ENCODE measurements at regions not wholly inside any gene's neighbourhood (a gene's known extent, or its start where the extent isn't known, plus 50 kb on each side); places are given as distances from the start of the nearest gene placed in this dataset.

DNA sequence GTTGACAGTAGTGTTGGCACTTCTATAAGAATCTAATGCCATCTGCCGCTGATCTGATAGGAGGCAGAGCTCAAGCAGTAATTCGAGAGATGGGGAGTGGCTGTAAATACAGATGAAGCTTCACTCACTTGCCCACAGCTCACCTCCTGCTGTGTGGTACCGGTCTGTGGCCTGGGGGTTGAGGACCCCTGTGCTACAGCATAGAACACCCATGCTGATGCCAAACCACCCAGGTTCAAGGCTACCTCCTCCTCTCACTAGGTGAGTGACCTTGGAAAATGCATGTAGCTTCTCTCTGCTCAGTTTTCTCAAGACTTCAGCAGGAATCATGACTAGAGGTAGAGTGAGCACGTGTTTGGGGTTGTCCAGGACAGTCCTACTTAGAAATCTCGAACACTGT, 263.4 kb downstream of the SH3BP4 start:
- no peak overlapping the region for H2BK5ac ChIP-seq (ENCODE audit: low read length)
- no peak overlapping the region for H4K91ac ChIP-seq (ENCODE audit: low read depth, low read length, poor library complexity)
- no peak overlapping the region for H3K4me3 ChIP-seq (ENCODE audit: low read length in 2 of 2)
- DNase-seq (ENCODE audit: low spot score), result no peak
- H4K8ac ChIP-seq (ENCODE audit: low read depth, low read length), result no peak overlapping the region
- no CpG with 5 or more reads among the region's 5 CpGs for WGBS, 2 donors (ENCODE audit: extremely low coverage in 2 of 2, insufficient read length in 2 of 2, insufficient replicate concordance in 1 of 2)
- H3K27me3 ChIP-seq (ENCODE audit: control insufficient read depth in 3 of 3, insufficient read depth in 3 of 3, low read depth in 1 of 3, low read length in 3 of 3), result peaks cover 0 to 4% (median 0%) of the 10 kb centered on the region in 3 experiments
- no peak overlapping the region for H2BK12ac ChIP-seq (ENCODE audit: low read length)
- no peak overlapping the region for H3K18ac ChIP-seq (ENCODE audit: low read length)
- no peaks in the 10 kb centered on the region for H3K9me3 ChIP-seq (replicated peaks in 1 of 2; ENCODE audit: control insufficient read depth in 2 of 2, insufficient read depth in 1 of 2, low read depth in 1 of 2, low read length in 2 of 2)
- no peak overlapping the region for H3K4me2 ChIP-seq (ENCODE audit: insufficient read depth, low read length, poor library complexity, severe bottlenecking)
- H2AK5ac ChIP-seq (ENCODE audit: low read depth, low read length), result no peak overlapping the region
- H3K9ac ChIP-seq (ENCODE audit: low read depth, low read length, poor library complexity), result no peak overlapping the region
- H2AFZ ChIP-seq (ENCODE audit: low read length), result no peak overlapping the region
- no peak overlapping the region for H3K4ac ChIP-seq (ENCODE audit: low read length)
- H2BK15ac ChIP-seq (ENCODE audit: low read length), result no peak overlapping the region
- H3K79me1 ChIP-seq (ENCODE audit: low read depth, low read length), result no peaks in the 10 kb centered on the region
- H2BK120ac ChIP-seq (ENCODE audit: low read depth, low read length), result no peak overlapping the region
- no peaks in the 10 kb centered on the region for H3K36me3 ChIP-seq (replicated peaks in 1 of 2; ENCODE audit: control insufficient read depth in 2 of 2, insufficient read depth in 2 of 2, low read length in 2 of 2)
- H3K27ac ChIP-seq (replicated peaks; ENCODE audit: low read length), result no peak overlapping the region
- no peak overlapping the region for H3K14ac ChIP-seq (ENCODE audit: low read length)
- H3K23ac ChIP-seq (ENCODE audit: low read depth, low read length, poor library complexity), result no peak overlapping the region
- peaks cover 4% of the 10 kb centered on the region in 2 donors for H3K4me1 ChIP-seq (ENCODE audit: control insufficient read depth in 2 of 2, insufficient read depth in 1 of 2, low read depth in 1 of 2, low read length in 2 of 2)

DNA sequence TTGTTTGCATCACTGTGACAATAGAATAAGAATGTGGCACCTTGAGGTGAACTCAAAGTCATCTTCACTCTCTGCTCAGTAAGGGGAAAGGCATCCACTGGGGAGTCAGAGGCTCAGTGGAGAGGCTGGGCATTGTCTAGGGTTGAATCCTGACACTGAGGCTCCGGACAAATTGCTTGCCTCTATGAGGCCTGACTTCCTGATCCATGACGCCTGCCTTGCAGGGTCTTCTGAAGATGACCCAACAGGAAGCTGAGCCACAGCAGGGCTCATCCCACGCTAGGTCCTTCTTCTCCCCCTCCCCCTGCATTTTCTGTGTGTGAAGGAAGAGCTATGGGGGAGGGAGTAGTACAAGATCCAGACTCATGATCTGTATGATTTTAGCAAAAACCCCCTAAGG, 265.1 kb downstream of the SH3BP4 start:
- H3K9me3 ChIP-seq (replicated peaks in 1 of 2; ENCODE audit: control insufficient read depth in 2 of 2, insufficient read depth in 1 of 2, low read depth in 1 of 2, low read length in 2 of 2), result no peaks in the 10 kb centered on the region
- no peak overlapping the region for H3K9ac ChIP-seq (ENCODE audit: low read depth, low read length, poor library complexity)
- no peak overlapping the region for H3K14ac ChIP-seq (ENCODE audit: low read length)
- peaks cover 4% of the 10 kb centered on the region in 2 donors for H3K4me1 ChIP-seq (ENCODE audit: control insufficient read depth in 2 of 2, insufficient read depth in 1 of 2, low read depth in 1 of 2, low read length in 2 of 2)
- no peak overlapping the region for H2BK5ac ChIP-seq (ENCODE audit: low read length)
- H2BK12ac ChIP-seq (ENCODE audit: low read length), result no peak overlapping the region
- no peaks in the 10 kb centered on the region for H3K79me1 ChIP-seq (ENCODE audit: low read depth, low read length)
- WGBS, 2 donors (ENCODE audit: extremely low coverage in 2 of 2, insufficient read length in 2 of 2, insufficient replicate concordance in 1 of 2), result no CpG with 5 or more reads among the region's 3 CpGs
- H4K8ac ChIP-seq (ENCODE audit: low read depth, low read length), result no peak overlapping the region
- no peak overlapping the region for H3K23ac ChIP-seq (ENCODE audit: low read depth, low read length, poor library complexity)
- no peak overlapping the region for H3K18ac ChIP-seq (ENCODE audit: low read length)
- no peak overlapping the region for H2BK15ac ChIP-seq (ENCODE audit: low read length)
- no peak overlapping the region for H3K4ac ChIP-seq (ENCODE audit: low read length)
- H3K27me3 ChIP-seq (ENCODE audit: control insufficient read depth in 3 of 3, insufficient read depth in 3 of 3, low read depth in 1 of 3, low read length in 3 of 3), result peaks cover 0 to 4% (median 0%) of the 10 kb centered on the region in 3 experiments
- no peak overlapping the region for H3K4me2 ChIP-seq (ENCODE audit: insufficient read depth, low read length, poor library complexity, severe bottlenecking)
- H3K4me3 ChIP-seq (ENCODE audit: low read length in 2 of 2), result no peak overlapping the region
- H3K36me3 ChIP-seq (replicated peaks in 1 of 2; ENCODE audit: control insufficient read depth in 2 of 2, insufficient read depth in 2 of 2, low read length in 2 of 2), result no peaks in the 10 kb centered on the region
- no peak for DNase-seq (ENCODE audit: low spot score)
- no peak overlapping the region for H2AK5ac ChIP-seq (ENCODE audit: low read depth, low read length)
- H2AFZ ChIP-seq (ENCODE audit: low read length), result no peak overlapping the region
- no peak overlapping the region for H4K91ac ChIP-seq (ENCODE audit: low read depth, low read length, poor library complexity)
- no peak overlapping the region for H2BK120ac ChIP-seq (ENCODE audit: low read depth, low read length)
- H3K27ac ChIP-seq (replicated peaks; ENCODE audit: low read length), result no peak overlapping the region

DNA sequence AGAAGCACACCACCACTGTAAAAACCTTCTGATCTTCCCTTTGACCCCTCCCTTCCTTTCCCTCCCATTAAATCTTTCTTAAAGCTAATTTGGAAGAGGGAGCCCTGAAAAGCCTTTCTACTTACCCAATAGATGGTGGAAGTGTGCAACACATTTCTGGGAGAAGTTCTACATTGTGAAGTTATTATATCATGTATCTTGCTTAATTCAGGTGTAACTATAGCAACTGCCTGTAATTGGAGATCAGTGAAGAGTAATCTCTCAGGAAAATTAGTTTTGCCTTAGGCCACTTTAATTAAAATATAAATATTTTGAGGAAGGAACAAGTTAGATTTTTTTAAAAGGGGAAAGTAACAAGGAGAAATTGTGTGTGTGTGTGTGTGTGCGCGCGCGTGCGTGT, 266.0 kb downstream of the SH3BP4 start:
- no CpG with 5 or more reads among the region's 5 CpGs for WGBS, 2 donors (ENCODE audit: extremely low coverage in 2 of 2, insufficient read length in 2 of 2, insufficient replicate concordance in 1 of 2)
- Histone ChIP-seq H4K8ac (ENCODE audit: low read depth, low read length) (no peak overlapping the region), H3K4me1 (ENCODE audit: control insufficient read depth in 2 of 2, insufficient read depth in 1 of 2, low read depth in 1 of 2, low read length in 2 of 2) (peaks cover 4% of the 10 kb centered on the region in 2 donors), H3K79me1 (ENCODE audit: low read depth, low read length) (no peaks in the 10 kb centered on the region), H2BK15ac (ENCODE audit: low read length) (no peak overlapping the region), H3K4me3 (ENCODE audit: low read length in 2 of 2) (no peak overlapping the region), H3K36me3 (replicated peaks in 1 of 2; ENCODE audit: control insufficient read depth in 2 of 2, insufficient read depth in 2 of 2, low read length in 2 of 2) (no peaks in the 10 kb centered on the region), H3K9ac (ENCODE audit: low read depth, low read length, poor library complexity) (no peak overlapping the region), H2BK5ac (ENCODE audit: low read length) (no peak overlapping the region), H3K23ac (ENCODE audit: low read depth, low read length, poor library complexity) (no peak overlapping the region), H2AFZ (ENCODE audit: low read length) (no peak overlapping the region), H3K27ac (replicated peaks; ENCODE audit: low read length) (no peak overlapping the region), H4K91ac (ENCODE audit: low read depth, low read length, poor library complexity) (no peak overlapping the region), H3K9me3 (replicated peaks in 1 of 2; ENCODE audit: control insufficient read depth in 2 of 2, insufficient read depth in 1 of 2, low read depth in 1 of 2, low read length in 2 of 2) (no peaks in the 10 kb centered on the region), H3K18ac (ENCODE audit: low read length) (no peak overlapping the region), H2BK120ac (ENCODE audit: low read depth, low read length) (no peak overlapping the region), H2AK5ac (ENCODE audit: low read depth, low read length) (no peak overlapping the region), H3K27me3 (ENCODE audit: control insufficient read depth in 3 of 3, insufficient read depth in 3 of 3, low read depth in 1 of 3, low read length in 3 of 3) (no peaks in the 10 kb centered on the region), H3K4ac (ENCODE audit: low read length) (no peak overlapping the region), H3K4me2 (ENCODE audit: insufficient read depth, low read length, poor library complexity, severe bottlenecking) (no peak overlapping the region), H3K14ac (ENCODE audit: low read length) (no peak overlapping the region), H2BK12ac (ENCODE audit: low read length) (no peak overlapping the region)
- no peak for DNase-seq (ENCODE audit: low spot score)

DNA sequence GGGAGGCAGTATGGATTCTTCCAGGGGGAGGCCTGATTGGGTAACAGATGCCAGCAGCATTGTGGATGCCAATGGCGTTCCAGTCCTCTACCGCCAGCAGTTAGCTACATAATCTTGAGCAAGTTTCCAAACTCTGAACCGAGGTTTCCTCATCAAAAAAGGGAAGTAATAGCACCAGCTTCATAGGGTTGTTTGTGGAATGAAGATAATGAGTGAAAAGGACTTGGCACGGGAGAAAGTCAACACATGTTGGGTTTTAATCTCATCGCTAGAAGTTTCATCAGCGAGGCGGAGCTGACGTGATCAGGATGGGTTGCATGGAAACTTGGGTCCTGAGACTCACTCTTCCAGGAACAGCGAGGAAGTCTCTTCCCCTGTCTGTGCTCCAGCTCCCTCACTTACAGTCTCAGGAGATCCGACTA, 266.7 kb downstream of the SH3BP4 start:
- Histone ChIP-seq H3K27me3 (ENCODE audit: control insufficient read depth in 3 of 3, insufficient read depth in 3 of 3, low read depth in 1 of 3, low read length in 3 of 3) (no peaks in the 10 kb centered on the region), H3K27ac (replicated peaks; ENCODE audit: low read length) (no peak overlapping the region), H3K4me3 (ENCODE audit: low read length in 2 of 2) (no peak overlapping the region), H3K79me1 (ENCODE audit: low read depth, low read length) (no peaks in the 10 kb centered on the region), H4K8ac (ENCODE audit: low read depth, low read length) (no peak overlapping the region), H2AK5ac (ENCODE audit: low read depth, low read length) (no peak overlapping the region), H2AFZ (ENCODE audit: low read length) (no peak overlapping the region), H2BK15ac (ENCODE audit: low read length) (no peak overlapping the region), H3K14ac (ENCODE audit: low read length) (no peak overlapping the region), H4K91ac (ENCODE audit: low read depth, low read length, poor library complexity) (no peak overlapping the region), H2BK12ac (ENCODE audit: low read length) (no peak overlapping the region), H3K9me3 (replicated peaks in 1 of 2; ENCODE audit: control insufficient read depth in 2 of 2, insufficient read depth in 1 of 2, low read depth in 1 of 2, low read length in 2 of 2) (no peaks in the 10 kb centered on the region), H2BK5ac (ENCODE audit: low read length) (no peak overlapping the region), H3K18ac (ENCODE audit: low read length) (no peak overlapping the region), H3K23ac (ENCODE audit: low read depth, low read length, poor library complexity) (no peak overlapping the region), H2BK120ac (ENCODE audit: low read depth, low read length) (no peak overlapping the region), H3K4me1 (ENCODE audit: control insufficient read depth in 2 of 2, insufficient read depth in 1 of 2, low read depth in 1 of 2, low read length in 2 of 2) (peaks cover 4% of the 10 kb centered on the region in 2 donors), H3K9ac (ENCODE audit: low read depth, low read length, poor library complexity) (no peak overlapping the region), H3K36me3 (replicated peaks in 1 of 2; ENCODE audit: control insufficient read depth in 2 of 2, insufficient read depth in 2 of 2, low read length in 2 of 2) (no peaks in the 10 kb centered on the region), H3K4me2 (ENCODE audit: insufficient read depth, low read length, poor library complexity, severe bottlenecking) (no peak overlapping the region), H3K4ac (ENCODE audit: low read length) (no peak overlapping the region)
- DNase-seq (ENCODE audit: low spot score), result no peak
- no CpG with 5 or more reads among the region's 10 CpGs for WGBS, 2 donors (ENCODE audit: extremely low coverage in 2 of 2, insufficient read length in 2 of 2, insufficient replicate concordance in 1 of 2)

Data from neuronal stem cell (in vitro differentiated cells).